Keratinocyte (primary cell): ENCODE measurements at regions not wholly inside any gene's neighbourhood (a gene's known extent, or its start where the extent isn't known, plus 50 kb on each side); places are given as distances from the start of the nearest gene placed in this dataset.

Experiments
- DNase-seq: peaks from one replicate; pipeline ENCODE4 v3.0.0-alpha.2; 2011; ENCODE audit warnings: low read depth, missing footprints, low spot score
- FAIRE-seq: peaks from 2 replicates; lab custom pipeline; 2011; peaks lifted over from hg19 to GRCh38; lab: Jason Lieb, UNC
- H2AFZ ChIP-seq: 2 replicates; pipeline ENCODE4 v1.6.0; 2012; ENCODE audit warnings: low read length, control low read depth, inconsistent platforms; ENCODE audit not compliant: control insufficient read depth
- H3K27ac ChIP-seq: 2 replicates; pipeline ENCODE4 v1.5.1; 2011; ENCODE audit warnings: low read length; ENCODE audit not compliant: control insufficient read depth, insufficient read depth
- H3K27me3 ChIP-seq: 3 replicates; pipeline ENCODE4 v1.6.0; 2011; ENCODE audit warnings: low read length; ENCODE audit not compliant: control insufficient read depth, insufficient read depth; ENCODE audit errors: extremely low read depth
- H3K36me3 ChIP-seq, 2 experiments: 2 replicates in 1 of 2; 3 replicates in 1 of 2; pipeline ENCODE4 v1.5.1; 2011; ENCODE audit warnings: low read length in 2 of 2, mild to moderate bottlenecking in 1 of 2; ENCODE audit not compliant: control insufficient read depth in 2 of 2, insufficient read depth in 2 of 2; ENCODE audit errors: extremely low read depth in 1 of 2
- H3K4me1 ChIP-seq: 3 replicates; pipeline ENCODE4 v1.5.1; 2011; ENCODE audit warnings: low read length; ENCODE audit not compliant: control insufficient read depth, insufficient read depth; ENCODE audit errors: extremely low read depth
- H3K4me2 ChIP-seq: 3 replicates; pipeline ENCODE4 v1.6.0; 2011; ENCODE audit warnings: low read depth, low read length; ENCODE audit not compliant: control insufficient read depth, insufficient read depth; ENCODE audit errors: extremely low read depth
- H3K4me3 ChIP-seq, 3 experiments: fragments of 200-600 bp in 1 of 3; sonication (generic) in 1 of 3; 2 replicates in 2 of 3; 3 replicates in 1 of 3; pipeline ENCODE4 v1.5.1; 2011 to 2016; ENCODE audit warnings: low read length in 3 of 3, mild to moderate bottlenecking in 3 of 3, control low read depth in 2 of 3, inconsistent platforms in 1 of 3, low read depth in 1 of 3, mixed read lengths in 1 of 3, mixed run types in 1 of 3, moderate library complexity in 1 of 3; ENCODE audit not compliant: control insufficient read depth in 2 of 3, insufficient read depth in 2 of 3; ENCODE audit errors: extremely low read depth in 1 of 3
- H3K79me2 ChIP-seq: 2 replicates; pipeline ENCODE4 v1.6.0; 2012; ENCODE audit warnings: low read length; ENCODE audit not compliant: control insufficient read depth, insufficient read depth
- H3K9ac ChIP-seq: 3 replicates; pipeline ENCODE4 v1.6.0; 2011; ENCODE audit warnings: low read length; ENCODE audit not compliant: control insufficient read depth, insufficient read depth; ENCODE audit errors: extremely low read depth
- H3K9me1 ChIP-seq: 3 replicates; pipeline ENCODE4 v1.6.0; 2011; ENCODE audit warnings: low read length; ENCODE audit not compliant: control insufficient read depth, insufficient read depth; ENCODE audit errors: extremely low read depth
- H3K9me3 ChIP-seq: 2 replicates; pipeline ENCODE4 v1.5.1; 2012; ENCODE audit warnings: low read depth, low read length; ENCODE audit not compliant: control insufficient read depth
- H4K20me1 ChIP-seq: 3 replicates; pipeline ENCODE4 v1.6.0; 2011; ENCODE audit warnings: low read length; ENCODE audit not compliant: control insufficient read depth, insufficient read depth; ENCODE audit errors: extremely low read depth
- EZH2 ChIP-seq: IDR thresholded peaks from one replicate; pipeline ENCODE4 v1.6.1; 2012; ENCODE audit warnings: inconsistent platforms, mild to moderate bottlenecking, low read length, moderate library complexity
- dilution Hi-C: fragments of 300-500 bp; cut with MboI; formaldehyde crosslinking; loops from one replicate; pipeline ENCODE4 v1.7.0; 2020; ENCODE audit warnings: low sequenced_read_pairs; ENCODE audit not compliant: extremely low pct_ligation_motif_present
- TF ChIP-seq, protein P1 (sequence below), 3 experiments: IDR thresholded peaks in 1 of 3; conservative IDR thresholded peaks in 1 of 3; optimal IDR thresholded peaks in 1 of 3; 2 replicates in 2 of 3; 3 replicates in 1 of 3; pipeline versions ENCODE3 to v1.5.1; 2011; ENCODE audit warnings: low read length in 3 of 3, mild to moderate bottlenecking in 3 of 3, moderate library complexity in 2 of 3, control low read depth in 1 of 3, inconsistent platforms in 1 of 3; ENCODE audit not compliant: insufficient read depth in 2 of 3; ENCODE audit errors: extremely low read depth in 1 of 3

DNA sequence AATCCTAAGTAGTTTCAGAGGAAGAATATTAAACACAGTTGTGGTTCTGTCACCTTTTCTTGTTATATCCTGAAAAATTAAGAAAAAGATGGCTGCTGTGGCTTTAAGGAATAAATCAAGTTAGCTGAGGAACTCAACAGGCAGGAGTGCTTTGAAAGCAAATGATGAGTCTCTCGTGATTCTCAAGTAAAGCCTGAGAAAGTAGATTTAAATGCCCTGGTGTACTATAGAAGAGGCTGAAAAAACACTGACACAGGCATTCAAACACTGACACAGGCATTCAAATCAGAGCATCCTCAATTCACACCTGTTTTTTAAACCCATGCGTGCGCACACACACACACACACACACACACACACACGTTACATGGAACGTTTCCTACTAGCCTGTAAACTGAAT is 218.6 kb downstream of the OGFRL1 start:
- H4K20me1 ChIP-seq = no peaks in the 10 kb centered on the region
- DNase-seq (no peak), FAIRE-seq (no peak)
- H3K27ac ChIP-seq = no peak overlapping the region
- H3K27me3 ChIP-seq = no peaks in the 10 kb centered on the region
- H3K4me3 ChIP-seq = no peak overlapping the region
- H3K9ac ChIP-seq = no peak overlapping the region
- TF ChIP-seq EZH2 = no peak
- TF ChIP-seq, protein P1, sequence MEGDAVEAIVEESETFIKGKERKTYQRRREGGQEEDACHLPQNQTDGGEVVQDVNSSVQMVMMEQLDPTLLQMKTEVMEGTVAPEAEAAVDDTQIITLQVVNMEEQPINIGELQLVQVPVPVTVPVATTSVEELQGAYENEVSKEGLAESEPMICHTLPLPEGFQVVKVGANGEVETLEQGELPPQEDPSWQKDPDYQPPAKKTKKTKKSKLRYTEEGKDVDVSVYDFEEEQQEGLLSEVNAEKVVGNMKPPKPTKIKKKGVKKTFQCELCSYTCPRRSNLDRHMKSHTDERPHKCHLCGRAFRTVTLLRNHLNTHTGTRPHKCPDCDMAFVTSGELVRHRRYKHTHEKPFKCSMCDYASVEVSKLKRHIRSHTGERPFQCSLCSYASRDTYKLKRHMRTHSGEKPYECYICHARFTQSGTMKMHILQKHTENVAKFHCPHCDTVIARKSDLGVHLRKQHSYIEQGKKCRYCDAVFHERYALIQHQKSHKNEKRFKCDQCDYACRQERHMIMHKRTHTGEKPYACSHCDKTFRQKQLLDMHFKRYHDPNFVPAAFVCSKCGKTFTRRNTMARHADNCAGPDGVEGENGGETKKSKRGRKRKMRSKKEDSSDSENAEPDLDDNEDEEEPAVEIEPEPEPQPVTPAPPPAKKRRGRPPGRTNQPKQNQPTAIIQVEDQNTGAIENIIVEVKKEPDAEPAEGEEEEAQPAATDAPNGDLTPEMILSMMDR (optimal IDR thresholded peaks at IDR 0.05 in 1 of 3, IDR thresholded peaks at IDR 0.05 in 1 of 3, conservative IDR thresholded peaks at IDR 0.05 in 1 of 3; ENCODE audit: extremely low read depth in 1 of 3, insufficient read depth in 2 of 3, low read length in 3 of 3) = no peak
- no peak overlapping the region for H3K4me2 ChIP-seq
- no peaks in the 10 kb centered on the region for H3K79me2 ChIP-seq
- no peaks in the 10 kb centered on the region for H3K9me3 ChIP-seq
- H3K4me1 ChIP-seq = no peaks in the 10 kb centered on the region
- H2AFZ ChIP-seq = no peak overlapping the region
- H3K36me3 ChIP-seq = no peaks in the 10 kb centered on the region
- dilution Hi-C loops = loop anchor here (10.0 kb wide), 1 partner anchor 122 kb away; no protein-coding TSS in a partner anchor
- H3K9me1 ChIP-seq = no peaks in the 10 kb centered on the region

DNA sequence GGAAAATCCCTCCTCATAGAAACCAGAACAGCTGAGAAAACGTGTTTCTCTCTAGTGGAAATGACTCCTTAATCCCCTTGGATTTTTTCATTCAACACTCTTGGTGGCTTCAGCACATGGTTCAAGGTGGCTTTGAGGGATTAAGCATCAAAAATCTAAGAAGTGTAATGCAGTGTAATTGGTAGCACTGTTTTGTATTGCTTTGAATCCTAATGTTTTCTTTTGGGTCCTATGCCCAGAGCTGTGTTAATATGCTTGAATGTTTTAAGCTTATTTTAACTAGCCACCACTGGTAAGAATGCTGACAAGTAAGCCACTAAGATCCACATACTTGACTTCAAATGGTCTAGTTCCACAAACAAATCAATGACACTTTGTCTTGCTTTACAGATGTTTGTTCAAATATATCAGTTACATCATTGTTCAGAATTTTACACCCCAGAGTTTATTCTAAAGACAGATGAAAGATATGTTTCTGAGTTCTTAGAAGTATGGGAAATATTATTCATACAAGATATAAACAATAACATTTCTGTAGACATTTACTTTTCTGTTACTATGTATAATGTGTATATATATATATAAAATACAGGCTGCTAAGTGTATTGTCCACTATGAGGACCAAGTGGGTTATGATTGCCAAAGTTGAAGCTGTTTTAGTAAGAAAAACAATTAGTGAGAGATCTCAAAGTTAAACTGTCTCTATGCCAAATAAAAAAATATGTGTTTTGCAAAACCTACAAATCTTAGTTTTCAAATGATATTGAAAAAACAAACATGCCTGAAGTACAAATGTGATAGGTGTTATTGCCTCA is 220.8 kb downstream of the OGFRL1 start:
- FAIRE-seq = no peak
- TF ChIP-seq EZH2 = no peak
- TF ChIP-seq, protein P1 (optimal IDR thresholded peaks at IDR 0.05 in 1 of 3, IDR thresholded peaks at IDR 0.05 in 1 of 3, conservative IDR thresholded peaks at IDR 0.05 in 1 of 3; ENCODE audit: extremely low read depth in 1 of 3, insufficient read depth in 2 of 3, low read length in 3 of 3) = no peak
- Histone ChIP-seq H3K79me2 (no peaks in the 10 kb centered on the region), H2AFZ (no peak overlapping the region), H4K20me1 (no peaks in the 10 kb centered on the region), H3K9me3 (no peaks in the 10 kb centered on the region), H3K27me3 (no peaks in the 10 kb centered on the region), H3K4me3 (no peak overlapping the region), H3K4me2 (no peak overlapping the region), H3K9me1 (no peaks in the 10 kb centered on the region), H3K9ac (no peak overlapping the region), H3K4me1 (no peaks in the 10 kb centered on the region), H3K27ac (no peak overlapping the region), H3K36me3 (no peaks in the 10 kb centered on the region)
- dilution Hi-C loops = loop anchor here (10.0 kb wide), 1 partner anchor 125 kb away; no protein-coding TSS in a partner anchor
- no peak for DNase-seq
